OCI-LY1 (cell line): ENCODE measurements at regions not wholly inside any gene's neighbourhood (a gene's known extent, or its start where the extent isn't known, plus 50 kb on each side); places are given as distances from the start of the nearest gene placed in this dataset.

Experiments
- H2AFZ ChIP-seq: fragments of 200-600 bp; sonication (generic), shearing (Covaris generic); 2 replicates; pipeline ENCODE4 v1.6.0; 2014; ENCODE audit warnings: antibody characterized with exemption, mild to moderate bottlenecking, low read length
- H3F3A ChIP-seq: fragments of 200-600 bp; sonication (generic), shearing (Covaris generic); 2 replicates; pipeline ENCODE4 v1.6.0; 2014; ENCODE audit warnings: mild to moderate bottlenecking, antibody characterized with exemption, low read length, moderate library complexity; ENCODE audit not compliant: insufficient read depth
- H3K27ac ChIP-seq: fragments of 200-600 bp; sonication (generic); 2 replicates; pipeline ENCODE4 v1.5.1; 2014; ENCODE audit warnings: low read length, mixed run types, mild to moderate bottlenecking, low read depth; ENCODE audit not compliant: poor library complexity, severe bottlenecking
- H3K27me3 ChIP-seq: fragments of 200-600 bp; sonication (generic); 2 replicates; pipeline ENCODE4 v1.6.0; 2014; ENCODE audit warnings: antibody characterized with exemption, mild to moderate bottlenecking, low read length, moderate library complexity; ENCODE audit not compliant: insufficient read depth
- H3K36me3 ChIP-seq: fragments of 200-600 bp; sonication (generic); 2 replicates; pipeline ENCODE4 v1.6.1; 2014; ENCODE audit warnings: mild to moderate bottlenecking, antibody characterized with exemption, low read length, moderate library complexity, mixed read lengths; ENCODE audit not compliant: insufficient read depth
- H3K4me1 ChIP-seq: fragments of 200-600 bp; sonication (generic); 2 replicates; pipeline ENCODE4 v1.5.1; 2014; ENCODE audit warnings: mild to moderate bottlenecking, low read length, moderate library complexity; ENCODE audit not compliant: insufficient read depth, severe bottlenecking
- H3K4me2 ChIP-seq: fragments of 200-600 bp; sonication (generic), shearing (Covaris generic); 2 replicates; pipeline ENCODE4 v1.6.1; 2014; ENCODE audit warnings: low read length
- H3K4me3 ChIP-seq: fragments of 200-600 bp; sonication (generic); 2 replicates; pipeline ENCODE4 v1.5.1; 2014; ENCODE audit warnings: low read length, low read depth, mild to moderate bottlenecking, mixed read lengths; ENCODE audit not compliant: poor library complexity, severe bottlenecking
- H3K79me2 ChIP-seq: fragments of 200-600 bp; shearing (Covaris generic); 2 replicates; pipeline ENCODE4 v1.6.1; 2016; ENCODE audit warnings: mixed run types, low read length, mixed read lengths; ENCODE audit not compliant: insufficient read depth
- H3K9ac ChIP-seq: fragments of 200-600 bp; sonication (generic), shearing (Covaris generic); 2 replicates; pipeline ENCODE4 v1.6.1; 2014; ENCODE audit warnings: mild to moderate bottlenecking, low read length, mixed read lengths
- H3K9me2 ChIP-seq: fragments of 200-600 bp; sonication (generic), shearing (Covaris generic); 2 replicates; pipeline ENCODE4 v1.6.1; 2014; ENCODE audit warnings: low read depth, mild to moderate bottlenecking, low read length, mixed read lengths
- H3K9me3 ChIP-seq: fragments of 200-600 bp; shearing (Covaris generic); 2 replicates; pipeline ENCODE4 v1.6.1; 2014; ENCODE audit warnings: low read length, mixed read lengths
- H4K20me1 ChIP-seq: fragments of 200-600 bp; sonication (generic), shearing (Covaris generic); 2 replicates; pipeline ENCODE4 v1.6.0; 2016; ENCODE audit warnings: mild to moderate bottlenecking, low read length; ENCODE audit not compliant: insufficient read depth
- EZH2 ChIP-seq: fragments of 200-600 bp; sonication (generic), shearing (Covaris generic); IDR thresholded peaks from 2 replicates; pipeline ENCODE4 v1.8.0; 2017; ENCODE audit warnings: borderline replicate concordance, mixed run types, mild to moderate bottlenecking, antibody characterized with exemption, low read length, moderate library complexity, mixed read lengths
- TF ChIP-seq, protein P1 (sequence below): fragments of 200-600 bp; sonication (generic), shearing (Covaris generic); IDR thresholded peaks from 2 replicates; pipeline ENCODE4 v1.5.1; 2017; ENCODE audit warnings: mild to moderate bottlenecking, antibody characterized with exemption, low read length, moderate library complexity, mixed read lengths

DNA sequence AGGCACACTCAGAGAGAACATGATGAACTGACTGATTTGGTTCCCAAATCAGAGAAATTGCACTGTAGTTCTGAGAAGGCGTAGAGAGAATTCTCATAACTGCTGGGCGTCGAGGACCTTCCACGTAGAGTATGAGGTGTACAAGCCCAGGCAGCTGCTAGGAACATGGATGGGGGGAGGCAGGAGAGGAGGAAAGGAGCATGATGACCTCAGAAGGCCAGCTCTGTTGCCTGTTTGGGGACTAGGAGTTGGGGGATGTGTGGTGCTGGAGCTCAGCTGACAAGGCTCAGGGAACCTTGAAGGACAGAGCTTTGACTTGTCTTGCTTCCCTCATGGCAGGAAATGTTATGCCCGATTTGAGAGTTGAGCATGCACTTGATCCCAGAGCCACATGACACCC, 485.4 kb downstream of the IRX1 start:
- Histone ChIP-seq H3K36me3 (no peaks in the 10 kb centered on the region), H3K79me2 (no peaks in the 10 kb centered on the region), H3K4me2 (no peak overlapping the region), H4K20me1 (no peaks in the 10 kb centered on the region), H3K4me3 (no peak overlapping the region), H3K9me2 (no peaks in the 10 kb centered on the region), H3F3A (no peaks in the 10 kb centered on the region), H3K9me3 (no peaks in the 10 kb centered on the region), H3K27ac (no peak overlapping the region), H3K9ac (no peak overlapping the region), H2AFZ (no peak overlapping the region), H3K27me3 (no peaks in the 10 kb centered on the region), H3K4me1 (no peaks in the 10 kb centered on the region)
- TF ChIP-seq, protein P1, sequence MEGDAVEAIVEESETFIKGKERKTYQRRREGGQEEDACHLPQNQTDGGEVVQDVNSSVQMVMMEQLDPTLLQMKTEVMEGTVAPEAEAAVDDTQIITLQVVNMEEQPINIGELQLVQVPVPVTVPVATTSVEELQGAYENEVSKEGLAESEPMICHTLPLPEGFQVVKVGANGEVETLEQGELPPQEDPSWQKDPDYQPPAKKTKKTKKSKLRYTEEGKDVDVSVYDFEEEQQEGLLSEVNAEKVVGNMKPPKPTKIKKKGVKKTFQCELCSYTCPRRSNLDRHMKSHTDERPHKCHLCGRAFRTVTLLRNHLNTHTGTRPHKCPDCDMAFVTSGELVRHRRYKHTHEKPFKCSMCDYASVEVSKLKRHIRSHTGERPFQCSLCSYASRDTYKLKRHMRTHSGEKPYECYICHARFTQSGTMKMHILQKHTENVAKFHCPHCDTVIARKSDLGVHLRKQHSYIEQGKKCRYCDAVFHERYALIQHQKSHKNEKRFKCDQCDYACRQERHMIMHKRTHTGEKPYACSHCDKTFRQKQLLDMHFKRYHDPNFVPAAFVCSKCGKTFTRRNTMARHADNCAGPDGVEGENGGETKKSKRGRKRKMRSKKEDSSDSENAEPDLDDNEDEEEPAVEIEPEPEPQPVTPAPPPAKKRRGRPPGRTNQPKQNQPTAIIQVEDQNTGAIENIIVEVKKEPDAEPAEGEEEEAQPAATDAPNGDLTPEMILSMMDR: no peak
- TF ChIP-seq EZH2: no peak

DNA sequence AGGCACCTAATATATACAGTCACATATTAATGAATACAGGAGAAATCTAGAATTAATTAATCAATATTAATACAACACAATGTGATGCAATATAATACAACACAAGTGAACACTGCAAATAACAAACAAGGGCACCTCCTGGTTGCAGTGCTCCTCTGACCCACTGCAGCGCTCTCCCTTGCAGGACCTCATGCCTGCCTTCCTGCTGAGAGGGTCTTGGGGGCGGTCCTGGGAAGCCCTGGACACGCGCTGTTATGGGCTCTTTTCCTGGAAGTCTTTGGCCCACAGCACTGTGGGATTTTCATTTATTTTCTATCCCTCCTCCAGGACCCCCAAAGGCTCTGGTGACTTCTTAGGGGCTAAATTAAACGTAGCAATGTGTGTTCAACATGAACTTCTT, 485.8 kb downstream of the IRX1 start:
- H3K9me3 ChIP-seq: no peaks in the 10 kb centered on the region
- TF ChIP-seq, protein P1: no peak
- TF ChIP-seq EZH2: no peak
- H3K27ac ChIP-seq: no peak overlapping the region
- no peak overlapping the region for H2AFZ ChIP-seq
- no peaks in the 10 kb centered on the region for H3F3A ChIP-seq
- H3K4me1 ChIP-seq: no peaks in the 10 kb centered on the region
- H3K4me3 ChIP-seq: no peak overlapping the region
- H4K20me1 ChIP-seq: no peaks in the 10 kb centered on the region
- H3K79me2 ChIP-seq: no peaks in the 10 kb centered on the region
- H3K9me2 ChIP-seq: no peaks in the 10 kb centered on the region
- no peaks in the 10 kb centered on the region for H3K36me3 ChIP-seq
- H3K9ac ChIP-seq: no peak overlapping the region
- no peaks in the 10 kb centered on the region for H3K27me3 ChIP-seq
- H3K4me2 ChIP-seq: no peak overlapping the region

DNA sequence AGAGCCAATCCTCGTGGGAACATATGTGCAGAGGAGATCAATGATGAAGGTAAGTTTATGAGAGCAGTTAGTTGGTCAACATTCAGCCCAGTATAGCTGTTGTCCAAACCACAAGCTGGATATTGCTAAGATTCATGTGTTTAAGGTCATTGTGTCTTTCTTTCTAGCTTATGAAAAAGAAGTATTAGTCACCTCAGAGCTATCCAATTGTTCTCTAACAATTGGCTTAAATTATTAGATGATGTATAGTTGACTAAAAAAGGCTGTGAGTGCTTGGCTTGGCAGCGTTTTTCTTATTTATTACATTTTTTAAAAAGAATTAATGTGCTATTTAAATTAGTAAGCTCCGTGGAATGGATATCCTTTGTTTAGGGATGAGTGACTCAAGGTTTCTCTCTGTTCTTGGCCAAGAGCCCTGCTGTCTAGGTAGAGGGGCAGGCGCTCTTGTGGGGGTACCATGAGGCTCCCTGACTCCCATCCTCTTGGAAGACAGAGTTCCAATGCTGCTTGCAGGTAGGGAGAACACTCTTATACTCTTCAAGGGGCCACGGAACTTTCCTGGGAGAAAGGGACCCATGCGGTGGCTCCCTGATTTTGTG, 487.4 kb downstream of the IRX1 start:
- Histone ChIP-seq H3F3A (no peaks in the 10 kb centered on the region), H3K9me3 (no peaks in the 10 kb centered on the region), H3K4me3 (no peak overlapping the region), H4K20me1 (no peaks in the 10 kb centered on the region), H3K9me2 (no peaks in the 10 kb centered on the region), H3K9ac (no peak overlapping the region), H2AFZ (no peak overlapping the region), H3K27ac (no peak overlapping the region), H3K4me1 (no peaks in the 10 kb centered on the region), H3K79me2 (no peaks in the 10 kb centered on the region), H3K4me2 (no peak overlapping the region), H3K36me3 (no peaks in the 10 kb centered on the region), H3K27me3 (no peaks in the 10 kb centered on the region)
- no peak for TF ChIP-seq EZH2
- TF ChIP-seq, protein P1: no peak
